ENCODE measurements at regions not wholly inside any gene's neighbourhood (a gene's known extent, or its start where the extent isn't known, plus 50 kb on each side); places are given as distances from the start of the nearest gene placed in this dataset.

GRCh38 chr13:97141097-97141496, 81.0 kb upstream of the MBNL2 start:
- Histone ChIP-seq H3K9me3 (ENCODE audit: control insufficient read depth, low read length) (no peaks in the 10 kb centered on the region), H3K9ac (ENCODE audit: low read length) (no peak overlapping the region), H3K4me3 (ENCODE audit: low read length) (no peak overlapping the region), H3K27me3 (ENCODE audit: control insufficient read depth, insufficient read depth, low read length) (no peaks in the 10 kb centered on the region), H3K36me3 (ENCODE audit: control insufficient read depth, insufficient read depth, low read length) (no peaks in the 10 kb centered on the region), H3K4me1 (ENCODE audit: control insufficient read depth, insufficient read depth, low read length) (peaks cover 25% of the 10 kb centered on the region)

- H3K4me1 ChIP-seq (ENCODE audit: control insufficient read depth, insufficient read depth, low read length) = peaks cover 25% of the 10 kb centered on the region
- no peaks in the 10 kb centered on the region for H3K9me3 ChIP-seq (ENCODE audit: control insufficient read depth, low read length)
- H3K27me3 ChIP-seq (ENCODE audit: control insufficient read depth, insufficient read depth, low read length) = no peaks in the 10 kb centered on the region
- peak overlapping the region; percentile 52 for H3K9ac ChIP-seq (ENCODE audit: low read length)
- no peaks in the 10 kb centered on the region for H3K36me3 ChIP-seq (ENCODE audit: control insufficient read depth, insufficient read depth, low read length)
- peak overlapping the region; percentile 29 for H3K4me3 ChIP-seq (ENCODE audit: low read length)
These were observed 80.5 kb upstream of the MBNL2 start for GRCh38 chr13:97141564-97142005.

GRCh38 chr13:97142452-97142851, 79.7 kb upstream of the MBNL2 start:
- peaks cover 25% of the 10 kb centered on the region for H3K4me1 ChIP-seq (ENCODE audit: control insufficient read depth, insufficient read depth, low read length)
- H3K27me3 ChIP-seq (ENCODE audit: control insufficient read depth, insufficient read depth, low read length) = no peaks in the 10 kb centered on the region
- H3K36me3 ChIP-seq (ENCODE audit: control insufficient read depth, insufficient read depth, low read length) = no peaks in the 10 kb centered on the region
- H3K4me3 ChIP-seq (ENCODE audit: low read length) = peak overlapping the region; percentile 29
- peak overlapping the region; percentile 52 for H3K9ac ChIP-seq (ENCODE audit: low read length)
- H3K9me3 ChIP-seq (ENCODE audit: control insufficient read depth, low read length) = no peaks in the 10 kb centered on the region

GRCh38 chr13:97145057-97145456, 77.1 kb upstream of the MBNL2 start:
- Histone ChIP-seq H3K9ac (ENCODE audit: low read length) (no peak overlapping the region), H3K9me3 (ENCODE audit: control insufficient read depth, low read length) (no peaks in the 10 kb centered on the region), H3K27me3 (ENCODE audit: control insufficient read depth, insufficient read depth, low read length) (no peaks in the 10 kb centered on the region), H3K4me3 (ENCODE audit: low read length) (no peak overlapping the region), H3K4me1 (ENCODE audit: control insufficient read depth, insufficient read depth, low read length) (peaks cover 25% of the 10 kb centered on the region), H3K36me3 (ENCODE audit: control insufficient read depth, insufficient read depth, low read length) (no peaks in the 10 kb centered on the region)

GRCh38 chr13:97148894-97149293, 73.2 kb upstream of the MBNL2 start:
- H3K27me3 ChIP-seq (ENCODE audit: control insufficient read depth, insufficient read depth, low read length) = no peaks in the 10 kb centered on the region
- no peaks in the 10 kb centered on the region for H3K36me3 ChIP-seq (ENCODE audit: control insufficient read depth, insufficient read depth, low read length)
- H3K4me3 ChIP-seq (ENCODE audit: low read length) = no peak overlapping the region
- H3K9ac ChIP-seq (ENCODE audit: low read length) = no peak overlapping the region
- H3K4me1 ChIP-seq (ENCODE audit: control insufficient read depth, insufficient read depth, low read length) = peaks cover 4% of the 10 kb centered on the region
- H3K9me3 ChIP-seq (ENCODE audit: control insufficient read depth, low read length) = no peaks in the 10 kb centered on the region

GRCh38 chr13:97160421-97160820, 61.7 kb upstream of the MBNL2 start:
- no peaks in the 10 kb centered on the region for H3K36me3 ChIP-seq (ENCODE audit: control insufficient read depth, insufficient read depth, low read length)
- H3K9ac ChIP-seq (ENCODE audit: low read length) = no peak overlapping the region
- H3K27me3 ChIP-seq (ENCODE audit: control insufficient read depth, insufficient read depth, low read length) = no peaks in the 10 kb centered on the region
- H3K9me3 ChIP-seq (ENCODE audit: control insufficient read depth, low read length) = no peaks in the 10 kb centered on the region
- peaks cover 6% of the 10 kb centered on the region for H3K4me1 ChIP-seq (ENCODE audit: control insufficient read depth, insufficient read depth, low read length)
- no peak overlapping the region for H3K4me3 ChIP-seq (ENCODE audit: low read length)

GRCh38 chr13:97161582-97162231, 60.4 kb upstream of the MBNL2 start:
- Histone ChIP-seq H3K9me3 (ENCODE audit: control insufficient read depth, low read length) (no peaks in the 10 kb centered on the region), H3K4me1 (ENCODE audit: control insufficient read depth, insufficient read depth, low read length) (peaks cover 16% of the 10 kb centered on the region), H3K27me3 (ENCODE audit: control insufficient read depth, insufficient read depth, low read length) (no peaks in the 10 kb centered on the region), H3K36me3 (ENCODE audit: control insufficient read depth, insufficient read depth, low read length) (no peaks in the 10 kb centered on the region), H3K4me3 (ENCODE audit: low read length) (no peak overlapping the region), H3K9ac (ENCODE audit: low read length) (no peak overlapping the region)

- Histone ChIP-seq H3K9me3 (ENCODE audit: control insufficient read depth, low read length) (no peaks in the 10 kb centered on the region), H3K4me1 (ENCODE audit: control insufficient read depth, insufficient read depth, low read length) (peaks cover 23% of the 10 kb centered on the region), H3K36me3 (ENCODE audit: control insufficient read depth, insufficient read depth, low read length) (no peaks in the 10 kb centered on the region), H3K4me3 (ENCODE audit: low read length) (no peak overlapping the region), H3K9ac (ENCODE audit: low read length) (no peak overlapping the region), H3K27me3 (ENCODE audit: control insufficient read depth, insufficient read depth, low read length) (no peaks in the 10 kb centered on the region)
These were observed 56.4 kb upstream of the MBNL2 start for GRCh38 chr13:97165502-97166425.

GRCh38 chr13:97171136-97171535, 51.0 kb upstream of the MBNL2 start:
- H3K36me3 ChIP-seq (ENCODE audit: control insufficient read depth, insufficient read depth, low read length) = no peaks in the 10 kb centered on the region
- H3K27me3 ChIP-seq (ENCODE audit: control insufficient read depth, insufficient read depth, low read length) = no peaks in the 10 kb centered on the region
- no peak overlapping the region for H3K9ac ChIP-seq (ENCODE audit: low read length)
- no peaks in the 10 kb centered on the region for H3K9me3 ChIP-seq (ENCODE audit: control insufficient read depth, low read length)
- peaks cover 13% of the 10 kb centered on the region for H3K4me1 ChIP-seq (ENCODE audit: control insufficient read depth, insufficient read depth, low read length)
- no peak overlapping the region for H3K4me3 ChIP-seq (ENCODE audit: low read length)

Measured in mucosa of stomach (tissue), 1 donor.